SKM-1 (cell line): ENCODE measurements at regions not wholly inside any gene's neighbourhood (a gene's known extent, or its start where the extent isn't known, plus 50 kb on each side); places are given as distances from the start of the nearest gene placed in this dataset.

ENCODE experiments used
- DNase-seq: peaks from one replicate; lab custom pipeline; 2025; ENCODE audit not compliant: unreplicated experiment; lab: John Stamatoyannopoulos, UW

GRCh38 chr11:106399624-106400023 lies 322.2 kb downstream of the AASDHPPT start:
- DNase-seq, result no peak

GRCh38 chr11:106400949-106401570 lies 323.6 kb downstream of the AASDHPPT start:
- DNase-seq, result no peak

- DNase-seq, result no peak
Measured at GRCh38 chr11:106403751-106404150, 326.3 kb downstream of the AASDHPPT start.

- no peak for DNase-seq
Measured at GRCh38 chr11:106409222-106409621, 331.8 kb downstream of the AASDHPPT start.

GRCh38 chr11:106409671-106410070 lies 332.2 kb downstream of the AASDHPPT start:
- no peak for DNase-seq

- DNase-seq, result no peak
Measured at GRCh38 chr11:106410902-106411301, 333.4 kb downstream of the AASDHPPT start.

GRCh38 chr11:106413222-106413621 lies 335.8 kb downstream of the AASDHPPT start:
- no peak for DNase-seq

GRCh38 chr11:106415510-106415909 lies 338.0 kb downstream of the AASDHPPT start:
- DNase-seq, result no peak

- DNase-seq, result no peak
Measured at GRCh38 chr11:106418791-106419190, 341.3 kb downstream of the AASDHPPT start.

GRCh38 chr11:106420048-106420665 lies 342.7 kb downstream of the AASDHPPT start:
- no peak for DNase-seq

GRCh38 chr11:106420686-106421085 lies 343.2 kb downstream of the AASDHPPT start:
- no peak for DNase-seq

- no peak for DNase-seq
Measured at GRCh38 chr11:106421676-106422292, 344.3 kb downstream of the AASDHPPT start.

- no peak for DNase-seq
Measured at GRCh38 chr11:106422583-106422982, 345.1 kb downstream of the AASDHPPT start.

- no peak for DNase-seq
Measured at GRCh38 chr11:106424111-106424510, 346.6 kb downstream of the AASDHPPT start.

- DNase-seq, result no peak
Measured at GRCh38 chr11:106425819-106426218, 348.4 kb downstream of the AASDHPPT start.

- DNase-seq, result no peak
Measured at GRCh38 chr11:106426696-106427095, 349.2 kb downstream of the AASDHPPT start.

GRCh38 chr11:106427736-106428135 lies 350.3 kb downstream of the AASDHPPT start:
- DNase-seq, result no peak

GRCh38 chr11:106442032-106442431 lies 364.6 kb downstream of the AASDHPPT start:
- DNase-seq, result no peak

GRCh38 chr11:106446302-106446701 lies 368.8 kb downstream of the AASDHPPT start:
- no peak for DNase-seq

GRCh38 chr11:106446955-106447354 lies 369.5 kb downstream of the AASDHPPT start:
- DNase-seq, result no peak

- DNase-seq, result no peak
Measured at GRCh38 chr11:106447631-106448191, 370.2 kb downstream of the AASDHPPT start.

GRCh38 chr11:106449763-106450162 lies 372.3 kb downstream of the AASDHPPT start:
- no peak for DNase-seq
